PFSK-1 (cell line): ENCODE measurements at regions not wholly inside any gene's neighbourhood (a gene's known extent, or its start where the extent isn't known, plus 50 kb on each side); places are given as distances from the start of the nearest gene placed in this dataset.

Source experiments
- FOXP2 ChIP-seq: optimal IDR thresholded peaks from 2 replicates; pipeline ENCODE3; 2011; ENCODE audit warnings: borderline replicate concordance, control low read depth, inconsistent platforms; ENCODE audit not compliant: insufficient read depth; ENCODE audit errors: extremely low read length, extremely low read depth
- POLR2AphosphoS5 ChIP-seq: IDR thresholded peaks from 2 replicates; pipeline ENCODE4 v1.6.1; 2012; ENCODE audit warnings: low read depth, mild to moderate bottlenecking, control low read depth, low read length, moderate library complexity
- REST ChIP-seq, 2 experiments: IDR thresholded peaks; 2 replicates each; pipeline versions ENCODE4 v1.6.1 to v1.8.0; 2011 to 2012; ENCODE audit warnings: low read depth in 2 of 2, low read length in 2 of 2, control low read depth in 1 of 2, inconsistent platforms in 1 of 2, mild to moderate bottlenecking in 1 of 2, moderate library complexity in 1 of 2; ENCODE audit not compliant: insufficient read depth in 1 of 2
- SIN3A ChIP-seq: IDR thresholded peaks from 2 replicates; pipeline ENCODE4 v1.6.1; 2012; ENCODE audit warnings: mild to moderate bottlenecking, low read length, moderate library complexity, borderline replicate concordance; ENCODE audit not compliant: insufficient read depth
- TAF1 ChIP-seq: IDR thresholded peaks from 2 replicates; pipeline ENCODE4 v1.6.1; 2012; ENCODE audit warnings: low read length, control low read depth, borderline replicate concordance; ENCODE audit not compliant: insufficient read depth

GRCh38 chr2:177053716-177054115 lies 158.9 kb upstream of the HNRNPA3 start:
- TF ChIP-seq POLR2AphosphoS5 (no peak), SIN3A (no peak), REST (IDR thresholded peaks at IDR 0.05; ENCODE audit: insufficient read depth in 1 of 2, low read depth in 2 of 2, low read length in 2 of 2) (no peak), TAF1 (no peak), FOXP2 (no peak)
